ENCODE measurements at regions not wholly inside any gene's neighbourhood (a gene's known extent, or its start where the extent isn't known, plus 50 kb on each side); places are given as distances from the start of the nearest gene placed in this dataset.

DNA sequence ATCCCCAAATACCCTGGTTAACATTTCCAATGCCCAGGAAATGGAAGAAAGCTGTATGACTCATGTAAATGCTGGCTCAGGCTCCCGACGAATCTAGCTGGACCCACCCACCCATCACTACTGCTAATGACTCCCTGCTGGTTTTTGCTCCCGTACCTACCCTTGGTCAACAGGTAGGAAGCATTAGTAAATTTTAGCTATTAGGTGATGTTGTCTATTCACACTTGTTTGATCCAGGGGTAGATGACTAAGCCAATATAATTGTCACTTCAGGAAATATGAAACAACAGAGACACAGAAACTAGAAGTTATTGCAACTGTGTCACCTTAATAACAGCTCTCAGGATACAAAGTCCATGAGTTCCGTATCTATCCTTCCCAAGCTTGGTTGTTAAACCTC, 94.4 kb upstream of the BEND6 start:
- TF ChIP-seq, protein P1, sequence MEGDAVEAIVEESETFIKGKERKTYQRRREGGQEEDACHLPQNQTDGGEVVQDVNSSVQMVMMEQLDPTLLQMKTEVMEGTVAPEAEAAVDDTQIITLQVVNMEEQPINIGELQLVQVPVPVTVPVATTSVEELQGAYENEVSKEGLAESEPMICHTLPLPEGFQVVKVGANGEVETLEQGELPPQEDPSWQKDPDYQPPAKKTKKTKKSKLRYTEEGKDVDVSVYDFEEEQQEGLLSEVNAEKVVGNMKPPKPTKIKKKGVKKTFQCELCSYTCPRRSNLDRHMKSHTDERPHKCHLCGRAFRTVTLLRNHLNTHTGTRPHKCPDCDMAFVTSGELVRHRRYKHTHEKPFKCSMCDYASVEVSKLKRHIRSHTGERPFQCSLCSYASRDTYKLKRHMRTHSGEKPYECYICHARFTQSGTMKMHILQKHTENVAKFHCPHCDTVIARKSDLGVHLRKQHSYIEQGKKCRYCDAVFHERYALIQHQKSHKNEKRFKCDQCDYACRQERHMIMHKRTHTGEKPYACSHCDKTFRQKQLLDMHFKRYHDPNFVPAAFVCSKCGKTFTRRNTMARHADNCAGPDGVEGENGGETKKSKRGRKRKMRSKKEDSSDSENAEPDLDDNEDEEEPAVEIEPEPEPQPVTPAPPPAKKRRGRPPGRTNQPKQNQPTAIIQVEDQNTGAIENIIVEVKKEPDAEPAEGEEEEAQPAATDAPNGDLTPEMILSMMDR (conservative IDR thresholded peaks at IDR 0.05; ENCODE audit: low read depth in 2 of 2): no peak
- TF ChIP-seq POLR2AphosphoS5 (IDR thresholded peaks at IDR 0.05; ENCODE audit: low read depth): no peak
- no peak for TF ChIP-seq EZH2phosphoT487 (IDR thresholded peaks at IDR 0.05; ENCODE audit: unreplicated experiment)
- TF ChIP-seq EZH2 (IDR thresholded peaks at IDR 0.05; ENCODE audit: low read depth, unreplicated experiment): no peak

All from GM23338 (cell line).